H1 (cell line): ENCODE measurements at regions not wholly inside any gene's neighbourhood (a gene's known extent, or its start where the extent isn't known, plus 50 kb on each side); places are given as distances from the start of the nearest gene placed in this dataset.

Experiments
- BCL11A ChIP-seq, 2 experiments: IDR thresholded peaks; one replicate each; pipeline ENCODE4 v1.6.1; 2011; ENCODE audit warnings: low read depth in 2 of 2, low read length in 2 of 2, mild to moderate bottlenecking in 2 of 2
- CREB1 ChIP-seq: IDR thresholded peaks from 2 replicates; pipeline ENCODE4 v1.6.1; 2012; ENCODE audit warnings: inconsistent platforms
- GABPA ChIP-seq: IDR thresholded peaks from 2 replicates; pipeline ENCODE4 v1.6.1; 2011; ENCODE audit warnings: mild to moderate bottlenecking, low read length, moderate library complexity, borderline replicate concordance; ENCODE audit not compliant: insufficient read depth
- HDAC2 ChIP-seq, 2 experiments: fragments of 300-600 bp in 1 of 2; sonication (generic) in 1 of 2; IDR thresholded peaks; 2 replicates each; pipeline ENCODE4 v1.6.1; 2011 to 2012; ENCODE audit warnings: low read depth in 2 of 2, low read length in 2 of 2, mild to moderate bottlenecking in 2 of 2, moderate library complexity in 2 of 2, borderline replicate concordance in 1 of 2, inconsistent platforms in 1 of 2
- NANOG ChIP-seq: IDR thresholded peaks from 2 replicates; pipeline ENCODE4 v1.6.1; 2011; ENCODE audit warnings: low read length, low read depth, mild to moderate bottlenecking, inconsistent platforms; ENCODE audit not compliant: insufficient read depth, poor library complexity, severe bottlenecking
- POLR2AphosphoS5 ChIP-seq: IDR thresholded peaks from 2 replicates; pipeline ENCODE4 v1.6.1; 2011; ENCODE audit warnings: low read depth, low read length
- SAP30 ChIP-seq: fragments of 300-600 bp; sonication (generic); IDR thresholded peaks from 2 replicates; pipeline ENCODE4 v1.7.1; 2012; ENCODE audit warnings: low read length, moderate library complexity, mild to moderate bottlenecking, inconsistent platforms; ENCODE audit not compliant: insufficient read depth, insufficient replicate concordance
- SIRT6 ChIP-seq: IDR thresholded peaks from one replicate; pipeline ENCODE4 v1.7.1; 2012; ENCODE audit warnings: low read length, inconsistent platforms
- TF ChIP-seq, protein P1 (sequence below): fragments of 300-600 bp; sonication (generic); IDR thresholded peaks from 2 replicates; pipeline ENCODE4 v1.7.1; 2012; ENCODE audit warnings: low read length, moderate library complexity, mild to moderate bottlenecking, inconsistent platforms; ENCODE audit not compliant: insufficient replicate concordance
- TF ChIP-seq, protein P2 (sequence below): IDR thresholded peaks from 2 replicates; pipeline ENCODE4 v1.6.1; 2011; ENCODE audit warnings: low read depth, mild to moderate bottlenecking, low read length; ENCODE audit not compliant: insufficient read depth

DNA sequence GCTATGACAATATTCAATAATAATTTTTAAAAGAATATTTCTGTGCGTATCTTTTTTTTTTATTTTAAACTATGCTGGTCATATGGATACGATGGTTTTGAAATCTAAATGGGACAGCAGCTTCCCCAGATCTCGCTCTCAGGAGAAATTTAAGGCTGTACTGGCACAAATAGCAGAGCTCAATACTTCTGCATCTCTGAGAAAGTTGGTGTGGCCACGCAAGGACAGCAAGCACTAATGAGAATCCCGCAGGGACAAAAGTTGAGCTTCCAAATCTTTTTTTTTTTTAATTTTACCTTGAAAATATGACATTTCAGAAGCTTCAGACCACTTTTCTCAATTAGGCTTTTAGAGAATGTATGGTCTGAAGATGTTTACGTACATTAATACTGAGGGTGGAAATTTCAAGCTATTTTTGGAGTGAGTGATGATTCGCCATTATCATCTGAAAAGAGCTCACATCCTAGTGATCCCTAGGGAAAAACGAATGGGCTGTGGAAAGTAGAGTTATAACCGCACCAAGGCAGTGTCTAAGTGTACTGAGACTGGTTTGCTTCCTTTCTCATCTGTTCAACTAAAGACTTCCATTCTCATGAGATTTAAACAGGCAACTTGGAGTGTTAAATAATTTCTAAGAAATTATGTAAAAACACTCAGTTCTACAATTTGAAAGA is 840.0 kb downstream of the C6orf118 start (continued):
- TF ChIP-seq, protein P1, sequence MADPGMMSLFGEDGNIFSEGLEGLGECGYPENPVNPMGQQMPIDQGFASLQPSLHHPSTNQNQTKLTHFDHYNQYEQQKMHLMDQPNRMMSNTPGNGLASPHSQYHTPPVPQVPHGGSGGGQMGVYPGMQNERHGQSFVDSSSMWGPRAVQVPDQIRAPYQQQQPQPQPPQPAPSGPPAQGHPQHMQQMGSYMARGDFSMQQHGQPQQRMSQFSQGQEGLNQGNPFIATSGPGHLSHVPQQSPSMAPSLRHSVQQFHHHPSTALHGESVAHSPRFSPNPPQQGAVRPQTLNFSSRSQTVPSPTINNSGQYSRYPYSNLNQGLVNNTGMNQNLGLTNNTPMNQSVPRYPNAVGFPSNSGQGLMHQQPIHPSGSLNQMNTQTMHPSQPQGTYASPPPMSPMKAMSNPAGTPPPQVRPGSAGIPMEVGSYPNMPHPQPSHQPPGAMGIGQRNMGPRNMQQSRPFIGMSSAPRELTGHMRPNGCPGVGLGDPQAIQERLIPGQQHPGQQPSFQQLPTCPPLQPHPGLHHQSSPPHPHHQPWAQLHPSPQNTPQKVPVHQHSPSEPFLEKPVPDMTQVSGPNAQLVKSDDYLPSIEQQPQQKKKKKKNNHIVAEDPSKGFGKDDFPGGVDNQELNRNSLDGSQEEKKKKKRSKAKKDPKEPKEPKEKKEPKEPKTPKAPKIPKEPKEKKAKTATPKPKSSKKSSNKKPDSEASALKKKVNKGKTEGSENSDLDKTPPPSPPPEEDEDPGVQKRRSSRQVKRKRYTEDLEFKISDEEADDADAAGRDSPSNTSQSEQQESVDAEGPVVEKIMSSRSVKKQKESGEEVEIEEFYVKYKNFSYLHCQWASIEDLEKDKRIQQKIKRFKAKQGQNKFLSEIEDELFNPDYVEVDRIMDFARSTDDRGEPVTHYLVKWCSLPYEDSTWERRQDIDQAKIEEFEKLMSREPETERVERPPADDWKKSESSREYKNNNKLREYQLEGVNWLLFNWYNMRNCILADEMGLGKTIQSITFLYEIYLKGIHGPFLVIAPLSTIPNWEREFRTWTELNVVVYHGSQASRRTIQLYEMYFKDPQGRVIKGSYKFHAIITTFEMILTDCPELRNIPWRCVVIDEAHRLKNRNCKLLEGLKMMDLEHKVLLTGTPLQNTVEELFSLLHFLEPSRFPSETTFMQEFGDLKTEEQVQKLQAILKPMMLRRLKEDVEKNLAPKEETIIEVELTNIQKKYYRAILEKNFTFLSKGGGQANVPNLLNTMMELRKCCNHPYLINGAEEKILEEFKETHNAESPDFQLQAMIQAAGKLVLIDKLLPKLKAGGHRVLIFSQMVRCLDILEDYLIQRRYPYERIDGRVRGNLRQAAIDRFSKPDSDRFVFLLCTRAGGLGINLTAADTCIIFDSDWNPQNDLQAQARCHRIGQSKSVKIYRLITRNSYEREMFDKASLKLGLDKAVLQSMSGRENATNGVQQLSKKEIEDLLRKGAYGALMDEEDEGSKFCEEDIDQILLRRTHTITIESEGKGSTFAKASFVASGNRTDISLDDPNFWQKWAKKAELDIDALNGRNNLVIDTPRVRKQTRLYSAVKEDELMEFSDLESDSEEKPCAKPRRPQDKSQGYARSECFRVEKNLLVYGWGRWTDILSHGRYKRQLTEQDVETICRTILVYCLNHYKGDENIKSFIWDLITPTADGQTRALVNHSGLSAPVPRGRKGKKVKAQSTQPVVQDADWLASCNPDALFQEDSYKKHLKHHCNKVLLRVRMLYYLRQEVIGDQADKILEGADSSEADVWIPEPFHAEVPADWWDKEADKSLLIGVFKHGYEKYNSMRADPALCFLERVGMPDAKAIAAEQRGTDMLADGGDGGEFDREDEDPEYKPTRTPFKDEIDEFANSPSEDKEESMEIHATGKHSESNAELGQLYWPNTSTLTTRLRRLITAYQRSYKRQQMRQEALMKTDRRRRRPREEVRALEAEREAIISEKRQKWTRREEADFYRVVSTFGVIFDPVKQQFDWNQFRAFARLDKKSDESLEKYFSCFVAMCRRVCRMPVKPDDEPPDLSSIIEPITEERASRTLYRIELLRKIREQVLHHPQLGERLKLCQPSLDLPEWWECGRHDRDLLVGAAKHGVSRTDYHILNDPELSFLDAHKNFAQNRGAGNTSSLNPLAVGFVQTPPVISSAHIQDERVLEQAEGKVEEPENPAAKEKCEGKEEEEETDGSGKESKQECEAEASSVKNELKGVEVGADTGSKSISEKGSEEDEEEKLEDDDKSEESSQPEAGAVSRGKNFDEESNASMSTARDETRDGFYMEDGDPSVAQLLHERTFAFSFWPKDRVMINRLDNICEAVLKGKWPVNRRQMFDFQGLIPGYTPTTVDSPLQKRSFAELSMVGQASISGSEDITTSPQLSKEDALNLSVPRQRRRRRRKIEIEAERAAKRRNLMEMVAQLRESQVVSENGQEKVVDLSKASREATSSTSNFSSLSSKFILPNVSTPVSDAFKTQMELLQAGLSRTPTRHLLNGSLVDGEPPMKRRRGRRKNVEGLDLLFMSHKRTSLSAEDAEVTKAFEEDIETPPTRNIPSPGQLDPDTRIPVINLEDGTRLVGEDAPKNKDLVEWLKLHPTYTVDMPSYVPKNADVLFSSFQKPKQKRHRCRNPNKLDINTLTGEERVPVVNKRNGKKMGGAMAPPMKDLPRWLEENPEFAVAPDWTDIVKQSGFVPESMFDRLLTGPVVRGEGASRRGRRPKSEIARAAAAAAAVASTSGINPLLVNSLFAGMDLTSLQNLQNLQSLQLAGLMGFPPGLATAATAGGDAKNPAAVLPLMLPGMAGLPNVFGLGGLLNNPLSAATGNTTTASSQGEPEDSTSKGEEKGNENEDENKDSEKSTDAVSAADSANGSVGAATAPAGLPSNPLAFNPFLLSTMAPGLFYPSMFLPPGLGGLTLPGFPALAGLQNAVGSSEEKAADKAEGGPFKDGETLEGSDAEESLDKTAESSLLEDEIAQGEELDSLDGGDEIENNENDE, result no peak
- TF ChIP-seq POLR2AphosphoS5, result no peak
- no peak for TF ChIP-seq BCL11A (IDR thresholded peaks at IDR 0.05; ENCODE audit: low read depth in 2 of 2, low read length in 2 of 2)
- no peak for TF ChIP-seq GABPA
- no peak for TF ChIP-seq SIRT6
- TF ChIP-seq SAP30, result no peak
- TF ChIP-seq, protein P2, sequence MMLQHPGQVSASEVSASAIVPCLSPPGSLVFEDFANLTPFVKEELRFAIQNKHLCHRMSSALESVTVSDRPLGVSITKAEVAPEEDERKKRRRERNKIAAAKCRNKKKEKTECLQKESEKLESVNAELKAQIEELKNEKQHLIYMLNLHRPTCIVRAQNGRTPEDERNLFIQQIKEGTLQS, result no peak
- no peak for TF ChIP-seq CREB1
- no peak for TF ChIP-seq NANOG
- no peak for TF ChIP-seq HDAC2 (IDR thresholded peaks at IDR 0.05; ENCODE audit: borderline replicate concordance in 1 of 2, low read depth in 2 of 2, low read length in 2 of 2)
